Right cardiac atrium (tissue), 5 donors: ENCODE measurements at regions not wholly inside any gene's neighbourhood (a gene's known extent, or its start where the extent isn't known, plus 50 kb on each side); places are given as distances from the start of the nearest gene placed in this dataset.

Source experiments
- ATAC-seq, 2 donors: fragments of 200-7000 bp; cut with Tn5 transposase; one replicate each; pipeline versions ENCODE4 v1.8.0 to v1.9.1; 2020; ENCODE audit warnings: moderate library complexity in 2 of 2, mild to moderate bottlenecking in 1 of 2
- DNase-seq, 3 donors: peaks; one replicate each; pipeline ENCODE4 v3.0.0-alpha.2; 2020
- H3K27ac ChIP-seq: one replicate; pipeline ENCODE4 v1.5.1; 2013; ENCODE audit warnings: mild to moderate bottlenecking, low read length, control low read depth, moderate library complexity
- H3K27me3 ChIP-seq: one replicate; pipeline ENCODE4 v1.6.1; 2013; ENCODE audit not compliant: control insufficient read depth, insufficient read depth
- H3K4me1 ChIP-seq: one replicate; pipeline ENCODE4 v1.6.1; 2013; ENCODE audit warnings: low read length; ENCODE audit not compliant: control insufficient read depth, insufficient read depth
- H3K4me3 ChIP-seq: one replicate; pipeline ENCODE4 v1.5.1; 2013; ENCODE audit warnings: low read length, control low read depth
- H3K9me3 ChIP-seq: one replicate; pipeline ENCODE4 v1.6.1; 2013; ENCODE audit warnings: low read length; ENCODE audit not compliant: control insufficient read depth
- WGBS: extraction: QIAGEN DNeasy Blood & Tissue Kit; methylation state at CpG from one replicate; pipeline ENCODE4 v1.1.7; 2013; 5-methylcytosine and 5-hydroxymethylcytosine counted together
- intact Hi-C, 4 donors: fragments of 100-400 bp; cut with DNase I; formaldehyde crosslinking; loops; one replicate each; pipeline versions ENCODE4 v1.11.0 to v1.14.0; 2022 to 2023
- donor health status: healthy with polysubstance abuse.
- donor health status: DM: no; HTN: yes; CAD: no.
- donor health status: DM: no; HTN: no; CAD: no.
- donor health status: DM: no; HTN: yes; CAD: no; lungs with severe emphysema.
- donor health status: DM: yes; HTN: yes; CAD: no.

GRCh38 chr4:157781361-157781760 lies 391.5 kb downstream of the GASK1B start:
- ATAC-seq (no peak), DNase-seq (no peak)
- intact Hi-C loops: no loop called here
- H3K4me1 ChIP-seq: no peaks in the 10 kb centered on the region
- 87% methylated on average over 2 of the region's 2 CpGs for WGBS
- H3K4me3 ChIP-seq: no peak overlapping the region
- H3K27ac ChIP-seq: no peak overlapping the region
- H3K9me3 ChIP-seq: no peaks in the 10 kb centered on the region
- no peaks in the 10 kb centered on the region for H3K27me3 ChIP-seq

- H3K4me3 ChIP-seq: no peak overlapping the region
- H3K27ac ChIP-seq: no peak overlapping the region
- 47% methylated on average over 1 of the region's 1 CpG for WGBS
- no peaks in the 10 kb centered on the region for H3K9me3 ChIP-seq
- intact Hi-C loops: no loop called here
- DNase-seq (no peak), ATAC-seq (no peak)
- H3K4me1 ChIP-seq: no peaks in the 10 kb centered on the region
- no peaks in the 10 kb centered on the region for H3K27me3 ChIP-seq
Measured at GRCh38 chr4:157779081-157779480, 393.7 kb downstream of the GASK1B start.

- intact Hi-C loops: no loop called here
- DNase-seq: no peak
Measured at GRCh38 chr4:157776930-157777528, 395.8 kb downstream of the GASK1B start.

GRCh38 chr4:157775971-157776370 lies 396.9 kb downstream of the GASK1B start:
- Histone ChIP-seq H3K9me3 (no peaks in the 10 kb centered on the region), H3K4me3 (no peak overlapping the region), H3K27ac (no peak overlapping the region), H3K4me1 (no peaks in the 10 kb centered on the region), H3K27me3 (no peaks in the 10 kb centered on the region)
- no peak for DNase-seq
- intact Hi-C loops: no loop called here
- ATAC-seq: no peak

More at GRCh38 chr4:157776930-157777528, 395.8 kb downstream of the GASK1B start:
- ATAC-seq: no peak
- whole genome bisulfite sequencing: 75% methylated on average over 1 of the region's 1 CpG
- Histone ChIP-seq H3K4me1 (no peaks in the 10 kb centered on the region), H3K4me3 (no peak overlapping the region), H3K27ac (no peak overlapping the region), H3K27me3 (no peaks in the 10 kb centered on the region), H3K9me3 (no peaks in the 10 kb centered on the region)

- DNase-seq (no peak), ATAC-seq (no peak)
- H3K27ac ChIP-seq: no peak overlapping the region
- H3K9me3 ChIP-seq: no peaks in the 10 kb centered on the region
- H3K4me1 ChIP-seq: no peaks in the 10 kb centered on the region
- H3K4me3 ChIP-seq: no peak overlapping the region
- whole genome bisulfite sequencing: 95% methylated on average over 1 of the region's 1 CpG
- intact Hi-C loops: no loop called here
- no peaks in the 10 kb centered on the region for H3K27me3 ChIP-seq
Measured at GRCh38 chr4:157772907-157773306, 399.9 kb downstream of the GASK1B start.

- intact Hi-C loops: no loop called here
- Histone ChIP-seq H3K27me3 (no peaks in the 10 kb centered on the region), H3K9me3 (no peaks in the 10 kb centered on the region), H3K4me3 (no peak overlapping the region), H3K27ac (no peak overlapping the region), H3K4me1 (no peaks in the 10 kb centered on the region)
- ATAC-seq (no peak), DNase-seq (no peak)
- WGBS: 54% methylated on average over 1 of the region's 1 CpG
Measured at GRCh38 chr4:157768419-157768818, 404.4 kb downstream of the GASK1B start.

- Histone ChIP-seq H3K4me1 (no peaks in the 10 kb centered on the region), H3K9me3 (no peaks in the 10 kb centered on the region), H3K27ac (no peak overlapping the region), H3K4me3 (no peak overlapping the region), H3K27me3 (no peaks in the 10 kb centered on the region)
- WGBS: 75% methylated on average over 1 of the region's 1 CpG
- DNase-seq: no peak
- intact Hi-C loops: no loop called here
- ATAC-seq: no peak
Measured at GRCh38 chr4:157763490-157763889, 409.3 kb downstream of the GASK1B start.

- ATAC-seq: no peak
- Histone ChIP-seq H3K9me3 (no peaks in the 10 kb centered on the region), H3K4me1 (no peaks in the 10 kb centered on the region), H3K27ac (no peak overlapping the region), H3K27me3 (no peaks in the 10 kb centered on the region), H3K4me3 (no peak overlapping the region)
- intact Hi-C loops: no loop called here
- no peak for DNase-seq
- WGBS: 92% methylated on average over 2 of the region's 2 CpGs
Measured at GRCh38 chr4:157754410-157754809, 418.4 kb downstream of the GASK1B start.

- no peaks in the 10 kb centered on the region for H3K27me3 ChIP-seq
- H3K27ac ChIP-seq: no peak overlapping the region
- no peaks in the 10 kb centered on the region for H3K4me1 ChIP-seq
- H3K9me3 ChIP-seq: no peaks in the 10 kb centered on the region
- WGBS: 76% methylated on average over 2 of the region's 2 CpGs
- H3K4me3 ChIP-seq: no peak overlapping the region
- ATAC-seq (no peak), DNase-seq (no peak)
- intact Hi-C loops: no loop called here
Measured at GRCh38 chr4:157751631-157752030, 421.2 kb downstream of the GASK1B start.

GRCh38 chr4:157741642-157742041 lies 431.2 kb downstream of the GASK1B start:
- no peak for DNase-seq
- no peaks in the 10 kb centered on the region for H3K4me1 ChIP-seq
- H3K9me3 ChIP-seq: no peaks in the 10 kb centered on the region
- ATAC-seq: no peak
- H3K4me3 ChIP-seq: no peak overlapping the region
- 53% methylated on average over 1 of the region's 1 CpG for WGBS
- H3K27ac ChIP-seq: no peak overlapping the region
- intact Hi-C loops: no loop called here
- no peaks in the 10 kb centered on the region for H3K27me3 ChIP-seq

GRCh38 chr4:157739242-157739641 lies 433.6 kb downstream of the GASK1B start:
- H3K9me3 ChIP-seq: no peaks in the 10 kb centered on the region
- intact Hi-C loops: no loop called here
- DNase-seq: no peak
- H3K27me3 ChIP-seq: no peaks in the 10 kb centered on the region
- 49% methylated on average over 2 of the region's 2 CpGs for WGBS
- H3K4me3 ChIP-seq: no peak overlapping the region
- H3K4me1 ChIP-seq: no peaks in the 10 kb centered on the region
- no peak overlapping the region for H3K27ac ChIP-seq
- ATAC-seq: no peak

- H3K9me3 ChIP-seq: no peaks in the 10 kb centered on the region
- H3K27ac ChIP-seq: no peak overlapping the region
- WGBS: 91% methylated on average over 3 of the region's 3 CpGs
- no peak overlapping the region for H3K4me3 ChIP-seq
- intact Hi-C loops: no loop called here
- ATAC-seq (no peak), DNase-seq (no peak)
- no peaks in the 10 kb centered on the region for H3K4me1 ChIP-seq
- H3K27me3 ChIP-seq: no peaks in the 10 kb centered on the region
Measured at GRCh38 chr4:157728215-157728614, 444.6 kb downstream of the GASK1B start.
